ENCODE measurements at regions not wholly inside any gene's neighbourhood (a gene's known extent, or its start where the extent isn't known, plus 50 kb on each side); places are given as distances from the start of the nearest gene placed in this dataset.

- TF ChIP-seq CTCF (conservative IDR thresholded peaks at IDR 0.05 in 1 of 2, IDR thresholded peaks at IDR 0.05 in 1 of 2; ENCODE audit: extremely low read depth in 1 of 2, insufficient read depth in 1 of 2, low read depth in 1 of 2, low read length in 2 of 2), result no peak
- TF ChIP-seq EZH2 (IDR thresholded peaks at IDR 0.05; ENCODE audit: borderline replicate concordance, low read length), result no peak
Measured at GRCh38 chr4:111127841-111128240, 505.0 kb upstream of the PITX2 start.

All from mammary epithelial cell (primary cell).